Inflammatory macrophage treated with lipopolysaccharide for 4 hours (primary cell): ENCODE measurements at regions not wholly inside any gene's neighbourhood (a gene's known extent, or its start where the extent isn't known, plus 50 kb on each side); places are given as distances from the start of the nearest gene placed in this dataset.

ENCODE experiments used
- DNase-seq: peaks from one replicate; pipeline ENCODE4 v3.0.0-alpha.2; 2020

DNA sequence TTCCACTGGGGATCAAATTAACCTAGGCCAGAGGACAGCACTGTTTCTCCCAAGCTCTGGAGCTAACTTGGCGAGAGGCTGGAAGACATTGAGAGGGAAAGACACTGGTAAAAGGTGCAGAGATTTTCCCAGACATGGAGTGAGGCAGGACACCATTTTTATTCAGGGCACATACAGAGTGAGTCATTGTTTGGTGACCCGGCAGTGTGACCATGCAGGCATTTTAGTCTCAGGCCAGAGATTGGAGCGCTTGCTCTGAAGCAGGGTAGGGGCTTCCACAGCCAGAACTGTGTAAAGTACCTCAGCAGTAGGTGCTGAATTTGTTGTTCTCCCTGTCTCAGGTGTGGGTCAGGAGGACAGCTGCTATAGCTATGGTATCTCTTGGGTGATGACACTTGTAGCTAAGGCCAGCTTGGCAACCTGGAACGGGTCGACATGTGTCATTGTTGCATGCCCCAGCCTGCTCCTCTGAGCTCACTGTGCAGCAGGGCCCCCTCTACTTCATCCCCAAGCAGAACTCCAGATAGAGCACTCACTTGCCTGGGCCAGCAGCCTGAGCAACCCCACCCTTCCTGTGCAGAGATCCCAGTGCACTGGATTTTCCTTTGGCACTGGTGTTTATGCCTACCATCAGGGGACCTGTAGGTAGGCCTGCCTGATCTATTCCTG is 79.8 kb upstream of the ATP8A1 start:
- DNase-seq: no peak

DNA sequence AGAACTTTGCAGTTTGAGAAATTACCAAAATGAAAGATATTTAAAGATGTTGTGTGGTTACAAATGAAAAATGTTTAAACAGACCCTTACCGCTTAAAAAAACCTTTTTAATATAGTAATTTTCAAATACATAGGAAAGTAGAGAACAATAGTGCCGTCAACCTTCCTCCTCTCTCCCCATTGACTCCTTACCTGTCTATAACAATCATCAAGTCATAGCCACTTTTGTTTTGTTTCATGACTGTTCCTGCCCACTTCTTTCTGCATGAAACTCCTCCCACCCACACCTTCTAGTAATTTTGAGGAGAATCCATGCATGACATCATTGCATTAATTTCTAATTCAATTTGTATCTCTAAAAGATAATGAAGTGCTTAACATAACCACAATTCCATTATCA is 76.5 kb upstream of the ATP8A1 start:
- DNase-seq: no peak

DNA sequence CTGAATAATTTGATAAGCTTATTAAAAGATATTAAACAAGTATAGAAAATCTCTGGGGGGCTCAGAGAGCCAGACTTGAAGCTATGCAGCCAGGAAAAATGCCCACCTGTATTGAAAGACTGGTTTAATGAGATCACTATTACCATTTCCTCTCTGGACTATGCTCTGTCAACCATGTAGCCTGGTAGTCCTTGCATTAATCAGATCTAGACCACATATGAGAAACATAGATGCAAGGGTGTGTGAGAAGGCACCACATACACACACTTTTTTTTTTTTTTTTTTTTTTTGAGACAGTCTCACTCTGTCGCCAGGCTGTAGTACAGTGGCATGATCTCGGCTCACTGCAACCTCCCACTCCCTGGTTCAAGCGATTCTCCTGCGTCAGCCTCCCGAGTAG is 75.9 kb upstream of the ATP8A1 start:
- no peak for DNase-seq

DNA sequence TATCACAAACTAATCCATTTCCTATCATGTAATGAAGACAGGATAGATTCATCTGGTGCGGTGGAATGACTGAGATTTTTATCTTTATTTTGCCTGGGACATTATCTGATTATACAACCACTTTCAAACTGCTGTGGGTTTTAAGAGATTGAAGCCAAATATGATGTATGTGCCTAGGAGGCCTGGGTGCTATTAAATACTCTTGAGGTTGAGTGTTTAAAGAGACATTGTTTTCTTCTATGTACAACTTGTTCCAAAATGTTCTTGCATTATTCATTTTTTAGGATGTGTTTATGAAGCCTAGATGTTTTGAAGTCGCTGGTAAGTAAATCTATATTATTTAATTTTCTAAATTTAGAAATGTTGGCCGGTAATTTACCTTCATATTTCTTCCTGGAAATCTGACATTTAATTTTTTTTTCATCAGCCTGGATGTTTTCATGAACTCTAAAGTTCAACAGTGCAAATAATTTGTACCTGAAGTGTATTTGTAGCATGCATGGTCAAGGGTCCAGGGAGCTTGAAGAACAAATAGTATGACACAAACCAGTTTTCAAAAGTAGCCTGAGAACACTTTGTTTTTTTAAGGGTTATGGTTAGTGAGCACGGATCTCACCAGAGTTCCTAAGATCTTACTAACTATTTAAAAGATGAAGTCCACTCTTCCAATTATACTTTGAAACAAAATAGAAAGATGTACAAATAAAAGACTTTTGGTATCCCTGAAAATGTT is 72.8 kb upstream of the ATP8A1 start:
- DNase-seq: no peak

DNA sequence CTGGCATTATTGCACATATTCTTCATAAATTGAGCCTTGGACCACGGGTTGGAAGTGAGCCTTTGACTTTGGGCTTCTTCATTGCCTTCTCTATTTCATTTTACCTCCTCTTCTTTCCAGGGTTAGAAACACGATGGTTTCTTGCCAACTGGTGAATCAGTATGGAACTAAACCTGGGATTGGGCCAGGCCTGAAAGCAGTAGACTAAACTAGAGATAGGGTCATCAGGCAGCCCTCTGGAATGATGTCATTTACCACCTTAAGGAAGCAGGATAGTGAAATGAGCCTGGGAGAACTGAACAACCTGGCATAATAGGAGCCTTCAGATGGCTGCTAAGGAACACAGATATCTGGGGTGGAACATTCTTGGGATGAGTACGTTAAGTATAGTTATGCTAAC is 67.5 kb upstream of the ATP8A1 start:
- DNase-seq: no peak

DNA sequence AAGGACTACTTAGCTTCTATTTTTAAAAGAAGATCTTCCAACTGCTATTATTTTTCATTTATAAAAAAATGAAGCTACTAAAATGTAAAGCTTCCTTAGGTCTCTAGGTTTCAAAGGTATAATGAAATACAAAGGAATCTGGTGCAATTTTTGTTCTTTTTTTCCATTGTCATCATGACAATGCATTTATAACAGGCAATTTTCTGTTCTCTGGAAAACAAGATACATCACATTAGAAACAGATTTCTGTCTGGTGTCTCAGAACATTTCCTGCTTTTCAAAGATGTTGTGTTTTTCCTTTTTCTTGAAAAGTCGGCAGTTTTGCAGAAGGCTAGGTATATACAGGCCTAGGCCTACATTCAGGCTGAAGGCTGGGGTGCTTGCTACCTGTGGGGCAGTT is 63.6 kb upstream of the ATP8A1 start:
- peak; percentile 1 for DNase-seq

DNA sequence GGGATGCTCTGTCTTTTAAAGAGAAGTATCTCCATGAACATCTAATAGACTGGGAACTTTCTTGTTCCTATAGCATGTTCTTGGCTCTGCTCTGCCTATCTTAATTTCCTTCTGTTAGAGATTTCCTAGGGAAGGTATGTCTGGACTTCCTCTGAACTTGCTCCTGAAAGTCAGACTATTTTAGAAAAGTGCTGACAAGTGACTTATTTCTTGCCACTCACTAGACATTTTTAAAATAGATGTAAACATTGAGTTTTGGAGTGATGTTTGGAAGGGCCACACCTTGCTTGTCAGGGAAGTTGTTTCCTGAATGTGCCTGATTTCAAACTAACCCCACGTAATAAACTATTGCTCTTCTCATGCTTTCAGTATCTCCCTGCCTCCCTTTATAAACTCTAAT is 62.4 kb upstream of the ATP8A1 start:
- DNase-seq: no peak

DNA sequence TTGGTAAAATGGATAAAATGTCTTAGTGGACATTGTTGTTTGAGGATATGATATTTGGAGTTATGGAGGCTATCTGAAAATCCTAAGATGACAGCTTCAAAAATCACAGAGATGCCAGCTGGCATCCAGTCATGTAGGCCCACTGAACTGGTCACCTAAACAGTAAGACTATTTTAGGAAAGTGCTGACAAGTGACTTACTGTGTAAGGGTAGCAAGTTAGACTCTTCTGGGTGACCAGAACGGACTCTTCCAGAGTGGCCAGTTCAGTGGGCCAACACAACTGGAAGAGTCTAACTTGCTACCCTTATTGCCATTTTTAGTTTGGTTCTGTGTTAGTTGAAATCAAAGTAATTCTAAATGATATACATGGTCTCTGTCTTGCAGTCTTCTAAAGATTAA is 61.4 kb upstream of the ATP8A1 start:
- no peak for DNase-seq

DNA sequence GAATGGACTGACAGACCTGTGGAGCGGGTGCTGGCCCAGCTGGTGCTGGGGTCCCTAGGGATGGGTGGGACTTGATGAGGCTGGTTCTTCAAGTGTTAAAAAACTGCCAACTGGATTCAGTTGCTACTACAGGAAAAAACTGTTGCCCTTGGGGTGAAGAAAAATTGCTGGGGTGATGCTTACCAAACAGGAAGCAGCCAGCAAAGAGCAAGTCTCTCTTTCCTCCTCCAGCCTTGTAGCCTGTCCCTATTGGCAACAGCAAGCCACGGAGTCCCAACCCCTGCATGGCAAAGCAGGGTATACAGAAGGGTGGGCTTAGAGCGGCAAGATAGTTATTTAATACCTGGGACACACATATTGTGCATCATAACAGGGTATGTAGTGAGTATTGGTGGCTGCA is 60.1 kb upstream of the ATP8A1 start:
- no peak for DNase-seq

DNA sequence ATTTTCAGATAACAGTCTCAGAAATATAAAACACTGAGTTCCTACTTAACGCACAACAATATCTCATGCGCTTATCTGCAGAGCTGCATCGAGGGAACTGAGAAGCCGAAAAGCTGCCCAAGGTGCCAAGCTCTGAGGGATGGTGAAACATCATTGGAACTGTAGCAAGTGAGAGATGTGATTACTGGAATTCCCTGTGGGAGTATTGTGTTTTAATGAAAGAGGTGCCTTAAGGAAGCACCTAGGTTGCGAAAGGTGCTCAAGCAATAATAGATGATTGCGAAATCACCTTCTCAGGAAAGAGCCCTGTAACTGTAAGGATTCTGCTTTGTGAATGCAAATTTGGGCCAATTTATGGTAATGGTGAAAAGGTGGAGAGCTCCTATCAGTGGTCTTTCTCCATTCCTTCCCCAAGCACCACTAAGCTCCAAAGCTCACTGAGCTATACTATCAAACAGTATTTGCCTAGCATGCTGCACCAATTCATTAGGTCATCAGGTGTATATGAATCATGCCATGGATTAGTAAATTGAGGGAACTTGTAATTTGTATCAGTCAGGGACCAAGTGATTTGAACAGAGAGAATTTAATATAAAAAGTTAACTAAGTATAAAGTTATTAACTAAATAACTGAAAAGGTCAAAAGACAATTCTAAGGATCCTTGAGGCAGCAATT is 59.0 kb upstream of the ATP8A1 start:
- no peak for DNase-seq

DNA sequence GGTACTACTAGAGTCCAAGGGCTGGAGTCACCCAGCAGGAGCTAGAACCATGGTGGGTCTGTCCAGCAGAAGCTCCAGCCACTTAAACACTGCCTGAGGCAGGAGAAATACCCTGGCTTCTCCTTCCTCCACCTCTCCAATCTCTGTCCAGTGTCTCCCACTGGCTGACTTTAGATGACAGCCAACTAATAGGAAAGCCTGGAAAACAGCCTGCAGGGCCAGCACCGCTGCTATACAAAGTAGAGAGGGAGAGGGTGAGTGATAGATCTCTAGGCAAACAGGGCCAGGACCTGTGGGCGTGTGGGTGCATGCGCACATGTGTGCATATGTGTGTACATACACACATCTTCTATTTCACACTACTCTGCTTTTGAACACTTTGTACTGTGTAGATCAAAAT is 56.5 kb upstream of the ATP8A1 start:
- DNase-seq: no peak

DNA sequence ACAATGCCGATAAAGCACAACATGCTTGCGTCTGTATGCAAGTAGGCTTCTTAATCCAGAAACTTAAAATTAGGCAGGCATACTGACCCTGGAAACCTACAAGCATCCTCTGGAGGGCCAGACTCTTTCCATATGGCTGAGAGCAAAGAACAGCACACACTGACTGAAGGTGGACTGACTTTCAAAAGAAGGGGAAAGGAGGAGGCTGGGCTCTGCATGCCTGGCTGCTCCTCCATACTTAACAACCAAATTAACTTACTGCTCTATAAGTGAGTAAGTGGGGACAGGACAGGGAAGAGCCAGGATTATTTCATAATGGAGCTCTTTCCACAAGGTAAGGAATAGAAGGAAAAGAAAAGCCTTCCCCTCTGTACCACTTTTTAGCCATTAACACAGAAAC is 55.9 kb upstream of the ATP8A1 start:
- DNase-seq: no peak

DNA sequence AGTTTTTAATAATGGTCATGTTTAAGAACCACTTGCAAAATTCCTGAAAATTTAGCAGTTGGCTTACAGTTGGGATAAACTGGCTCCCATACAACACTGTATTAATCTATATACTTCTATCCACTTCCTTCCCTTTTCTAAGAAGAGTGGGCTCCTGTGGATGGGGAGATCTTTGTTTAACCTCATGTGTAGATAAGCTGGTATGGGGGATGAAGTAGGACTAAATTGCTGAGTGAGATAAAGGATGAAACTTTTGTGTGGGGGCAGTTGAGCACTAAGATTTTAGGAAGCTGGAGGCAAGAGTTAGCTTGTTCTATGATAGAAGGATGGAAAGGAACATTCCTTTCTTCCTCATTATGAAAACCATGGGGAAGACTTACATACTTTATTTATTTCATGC is 54.6 kb upstream of the ATP8A1 start:
- no peak for DNase-seq

DNA sequence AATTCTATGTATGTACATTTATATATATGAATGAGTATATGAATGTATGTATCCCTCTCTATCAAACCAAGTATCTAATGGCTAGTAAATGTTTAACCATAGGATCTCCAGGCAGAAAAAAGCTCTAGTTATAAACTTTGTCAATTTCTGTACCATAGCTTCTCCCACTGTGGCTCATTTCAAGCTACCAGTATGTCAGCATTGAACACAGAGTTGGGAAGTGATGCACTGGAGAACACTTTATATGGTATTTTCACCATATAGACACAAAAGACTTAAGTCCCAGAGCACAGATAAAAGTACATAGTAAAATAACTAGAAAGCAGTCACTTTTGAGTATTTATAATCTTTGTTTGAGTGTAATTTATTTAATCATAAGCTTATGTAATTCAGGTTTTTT is 53.9 kb upstream of the ATP8A1 start:
- no peak for DNase-seq

DNA sequence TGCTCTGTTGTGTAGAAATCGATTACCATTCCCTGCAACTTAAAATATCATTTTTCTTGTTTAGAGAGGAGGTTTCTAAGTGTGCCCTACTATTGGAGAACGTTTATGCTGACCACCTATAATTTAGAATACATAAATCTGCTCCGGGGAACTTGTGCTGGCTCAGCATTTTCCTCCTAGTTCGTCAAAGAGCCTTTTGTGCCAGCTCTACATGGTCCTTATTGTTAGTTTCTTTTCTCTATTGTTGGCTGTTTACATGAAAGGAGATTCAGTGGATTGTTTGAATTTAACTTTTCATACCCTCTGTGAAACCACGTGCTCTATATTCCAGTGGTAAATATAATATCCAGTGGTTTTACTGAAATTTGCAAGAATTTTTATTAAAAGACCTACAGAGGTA is 53.4 kb upstream of the ATP8A1 start:
- no peak for DNase-seq

DNA sequence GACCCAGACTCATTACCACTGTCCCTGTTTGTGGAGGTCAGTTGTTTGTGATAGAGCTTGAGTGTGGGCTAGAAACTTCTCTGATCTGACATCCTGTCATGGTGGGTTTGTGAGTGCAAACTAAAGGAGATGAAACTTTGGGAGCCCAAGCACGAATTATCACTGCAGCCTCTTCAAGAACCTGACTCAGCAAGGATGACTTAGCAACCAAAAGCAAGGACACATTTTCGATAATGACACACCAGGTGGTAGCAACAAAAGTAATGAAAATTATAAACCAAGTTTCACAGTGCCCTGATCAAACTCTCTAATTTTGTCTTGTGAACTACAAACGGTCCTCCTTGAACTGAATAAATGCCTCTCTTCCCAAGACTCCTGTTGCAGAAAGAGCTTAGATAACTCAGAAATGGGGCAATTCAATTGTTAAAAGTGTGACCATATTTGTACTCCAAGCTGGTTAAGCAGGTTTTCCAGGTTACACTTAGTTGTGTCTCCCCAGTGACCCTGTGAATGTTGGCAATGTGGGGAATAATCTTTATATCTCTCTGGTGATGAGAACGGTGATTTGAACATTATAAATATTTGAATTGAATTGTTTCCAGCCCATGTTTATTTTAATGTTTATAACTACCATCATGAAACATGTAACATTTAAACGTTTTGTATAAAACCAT is 52.6 kb upstream of the ATP8A1 start:
- DNase-seq: no peak

DNA sequence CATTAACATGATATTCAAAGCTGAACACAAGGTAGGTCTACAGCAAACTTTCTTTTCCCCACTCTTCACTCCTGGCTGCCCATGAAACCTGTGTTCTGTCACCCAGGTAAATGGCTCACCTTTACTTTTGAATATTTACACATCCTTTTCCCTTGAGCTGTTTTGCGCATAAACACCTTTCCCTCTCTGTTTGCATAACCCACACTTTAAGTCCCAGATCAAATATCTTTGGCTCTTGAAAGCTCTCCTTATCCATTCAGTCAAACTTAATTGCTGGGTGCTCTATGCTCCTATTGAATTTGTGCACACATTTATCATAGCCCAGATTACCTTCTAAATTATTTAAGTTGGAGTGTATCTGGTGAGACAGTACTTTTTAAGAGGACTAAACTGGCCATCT is 51.7 kb upstream of the ATP8A1 start:
- DNase-seq: no peak
